GM12872 (cell line): ENCODE measurements at regions not wholly inside any gene's neighbourhood (a gene's known extent, or its start where the extent isn't known, plus 50 kb on each side); places are given as distances from the start of the nearest gene placed in this dataset.

ENCODE experiments used
- TF ChIP-seq, protein P1 (sequence below): IDR thresholded peaks from 3 replicates; pipeline ENCODE4 v1.5.1; 2011; ENCODE audit warnings: low read depth, mild to moderate bottlenecking, low read length, moderate library complexity; ENCODE audit not compliant: insufficient read depth

DNA sequence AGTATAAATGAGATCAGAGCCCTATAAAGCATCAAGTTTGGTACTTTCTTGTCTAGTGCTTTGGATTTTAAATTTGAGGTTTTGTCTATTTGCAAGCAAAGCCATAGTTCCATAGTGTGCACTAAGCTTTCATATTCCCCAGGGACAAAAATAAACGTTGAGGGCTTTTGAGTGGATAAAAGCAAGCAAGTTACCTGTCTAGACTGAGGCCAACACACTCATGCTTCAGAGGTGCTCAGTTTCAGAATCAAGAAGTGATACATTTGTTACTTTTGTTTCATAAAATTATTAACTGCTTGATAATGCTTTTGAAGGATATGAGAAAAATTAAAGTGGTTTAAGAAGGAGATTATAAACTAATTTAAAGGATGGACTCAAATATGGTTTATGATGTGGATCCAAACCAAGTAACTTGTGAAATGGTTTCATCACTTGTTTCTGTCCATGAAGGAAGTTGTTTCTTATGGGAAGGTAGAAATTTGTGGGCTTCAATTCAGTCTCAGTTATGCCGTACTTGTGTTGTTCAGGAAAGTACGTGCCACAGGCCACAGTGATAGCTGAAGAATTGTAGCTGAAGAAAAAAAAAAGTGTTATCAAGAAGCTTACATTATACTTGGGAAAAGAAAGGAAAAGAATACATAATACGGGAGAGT is 71.2 kb downstream of the CHRM3 start:
- TF ChIP-seq, protein P1, sequence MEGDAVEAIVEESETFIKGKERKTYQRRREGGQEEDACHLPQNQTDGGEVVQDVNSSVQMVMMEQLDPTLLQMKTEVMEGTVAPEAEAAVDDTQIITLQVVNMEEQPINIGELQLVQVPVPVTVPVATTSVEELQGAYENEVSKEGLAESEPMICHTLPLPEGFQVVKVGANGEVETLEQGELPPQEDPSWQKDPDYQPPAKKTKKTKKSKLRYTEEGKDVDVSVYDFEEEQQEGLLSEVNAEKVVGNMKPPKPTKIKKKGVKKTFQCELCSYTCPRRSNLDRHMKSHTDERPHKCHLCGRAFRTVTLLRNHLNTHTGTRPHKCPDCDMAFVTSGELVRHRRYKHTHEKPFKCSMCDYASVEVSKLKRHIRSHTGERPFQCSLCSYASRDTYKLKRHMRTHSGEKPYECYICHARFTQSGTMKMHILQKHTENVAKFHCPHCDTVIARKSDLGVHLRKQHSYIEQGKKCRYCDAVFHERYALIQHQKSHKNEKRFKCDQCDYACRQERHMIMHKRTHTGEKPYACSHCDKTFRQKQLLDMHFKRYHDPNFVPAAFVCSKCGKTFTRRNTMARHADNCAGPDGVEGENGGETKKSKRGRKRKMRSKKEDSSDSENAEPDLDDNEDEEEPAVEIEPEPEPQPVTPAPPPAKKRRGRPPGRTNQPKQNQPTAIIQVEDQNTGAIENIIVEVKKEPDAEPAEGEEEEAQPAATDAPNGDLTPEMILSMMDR: no peak

DNA sequence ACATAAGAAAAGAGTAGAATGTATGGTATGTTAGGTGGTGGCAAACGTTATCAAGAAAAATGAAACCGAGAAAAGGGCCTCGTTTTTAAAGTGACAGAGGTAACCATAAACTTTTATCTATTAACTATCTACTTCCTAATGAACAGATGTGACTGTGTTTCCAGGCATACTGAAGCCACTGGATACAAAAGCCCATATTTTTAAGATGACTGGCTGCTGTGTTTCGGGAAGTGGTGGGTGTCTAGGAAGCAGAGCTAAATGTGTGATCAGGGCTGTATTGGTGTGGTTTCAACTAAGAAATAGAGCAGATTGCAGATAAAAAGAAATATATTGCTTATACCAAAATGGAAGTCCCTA is 71.8 kb downstream of the CHRM3 start:
- TF ChIP-seq, protein P1: no peak

DNA sequence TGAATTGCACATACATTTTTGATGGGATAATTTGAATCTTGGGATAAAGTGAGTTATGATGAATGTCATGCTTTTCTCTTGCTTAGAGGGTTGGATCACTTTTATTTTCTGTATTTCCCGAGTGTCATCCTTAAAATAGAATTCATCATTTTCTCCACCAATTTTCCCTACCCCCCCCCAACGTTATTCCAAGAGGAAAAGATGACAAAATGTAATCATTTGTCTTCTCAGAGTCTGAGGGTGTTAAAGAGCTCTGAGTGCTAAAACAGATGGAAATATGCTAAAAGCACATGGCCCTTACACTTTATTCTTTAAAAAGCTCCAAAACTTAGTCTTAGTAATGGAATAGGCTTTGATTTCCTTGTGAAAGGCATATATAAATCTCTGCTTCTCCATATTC is 81.4 kb downstream of the CHRM3 start:
- TF ChIP-seq, protein P1: no peak

DNA sequence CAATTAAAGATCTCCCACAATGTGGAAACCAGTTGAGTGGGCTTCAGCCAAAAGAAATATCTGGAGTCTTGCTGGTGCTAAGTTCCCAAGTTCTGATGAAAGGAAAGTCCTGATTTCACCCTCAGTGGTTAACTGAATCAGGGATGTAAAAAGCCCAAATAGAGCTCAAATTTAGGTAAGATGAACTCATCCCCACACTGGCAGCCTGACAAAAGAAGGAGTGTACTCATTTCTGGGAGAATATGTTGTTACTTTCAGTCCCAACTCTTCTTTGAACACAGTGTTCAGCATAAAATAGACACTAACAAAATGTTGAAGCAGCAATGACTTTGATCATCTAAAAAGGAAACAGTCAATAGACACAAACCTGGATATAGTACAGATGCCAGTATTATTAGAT is 91.7 kb downstream of the CHRM3 start:
- TF ChIP-seq, protein P1: no peak

DNA sequence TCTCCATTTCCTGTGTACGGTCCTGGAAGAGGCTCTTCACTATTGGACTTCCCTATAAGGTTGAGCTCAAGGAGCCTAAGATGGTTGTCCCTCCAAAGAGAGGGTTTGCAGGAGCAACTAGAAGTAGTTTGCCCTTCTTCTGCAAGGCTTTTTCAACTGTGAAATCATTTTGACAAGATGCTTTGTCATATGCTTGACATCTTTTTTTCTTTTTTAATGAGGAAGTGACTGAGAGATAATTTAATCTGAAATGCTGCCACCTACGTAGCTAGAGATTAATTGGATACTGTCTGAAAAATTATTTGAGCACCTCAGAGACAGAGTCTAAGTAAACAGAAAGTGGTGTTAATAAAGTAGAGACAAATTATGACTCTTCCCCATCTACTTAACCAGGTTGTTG is 97.0 kb downstream of the CHRM3 start:
- TF ChIP-seq, protein P1: no peak

DNA sequence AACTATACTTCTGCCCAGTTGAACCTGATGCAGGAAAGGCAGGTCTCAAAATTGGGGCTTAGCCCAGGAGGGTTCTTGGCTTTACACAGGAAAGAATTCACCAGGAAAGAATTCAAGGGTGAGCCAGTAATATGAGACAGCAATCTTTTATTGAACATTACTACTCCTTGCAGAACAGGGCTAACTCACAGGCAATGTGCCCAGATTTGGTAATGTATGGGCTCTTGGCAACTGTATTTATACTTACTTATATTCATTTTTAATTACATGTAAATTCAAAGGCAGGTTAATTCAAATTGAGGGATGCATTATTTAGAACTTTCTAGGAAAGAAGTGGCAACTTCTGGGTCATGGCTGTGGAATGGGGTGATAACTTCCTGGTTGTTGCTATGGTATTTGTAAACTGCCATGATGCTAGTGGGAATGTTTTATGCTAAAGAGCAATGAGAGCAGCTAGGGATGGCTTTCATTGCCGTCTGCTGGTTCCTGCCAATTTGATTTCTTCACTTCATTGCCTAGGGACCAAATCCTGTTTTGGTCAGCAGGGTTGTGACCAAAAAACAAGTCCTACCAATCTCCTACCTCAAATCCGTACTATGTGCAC is 107.5 kb downstream of the CHRM3 start:
- TF ChIP-seq, protein P1: no peak

DNA sequence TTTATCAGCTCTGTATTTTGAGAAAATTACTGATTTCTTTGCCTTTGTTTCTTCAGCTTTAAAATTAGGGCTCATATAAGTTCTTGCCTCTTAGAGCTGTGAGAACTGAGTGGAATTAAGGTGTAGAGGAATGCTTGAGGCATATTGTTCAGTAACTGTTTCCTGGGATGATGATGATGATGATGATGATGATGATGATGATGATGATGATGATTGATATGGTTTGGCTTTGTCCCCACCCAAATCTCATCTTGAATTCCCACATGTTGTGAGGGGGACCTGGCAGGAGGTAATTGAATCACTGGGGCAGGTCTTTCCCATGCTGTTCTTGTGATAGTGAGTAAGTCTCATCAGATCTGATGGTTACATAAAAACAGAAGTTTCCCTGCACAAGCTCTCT is 118.7 kb downstream of the CHRM3 start:
- TF ChIP-seq, protein P1: no peak
